ENCODE measurements at regions not wholly inside any gene's neighbourhood (a gene's known extent, or its start where the extent isn't known, plus 50 kb on each side); places are given as distances from the start of the nearest gene placed in this dataset.

DNA sequence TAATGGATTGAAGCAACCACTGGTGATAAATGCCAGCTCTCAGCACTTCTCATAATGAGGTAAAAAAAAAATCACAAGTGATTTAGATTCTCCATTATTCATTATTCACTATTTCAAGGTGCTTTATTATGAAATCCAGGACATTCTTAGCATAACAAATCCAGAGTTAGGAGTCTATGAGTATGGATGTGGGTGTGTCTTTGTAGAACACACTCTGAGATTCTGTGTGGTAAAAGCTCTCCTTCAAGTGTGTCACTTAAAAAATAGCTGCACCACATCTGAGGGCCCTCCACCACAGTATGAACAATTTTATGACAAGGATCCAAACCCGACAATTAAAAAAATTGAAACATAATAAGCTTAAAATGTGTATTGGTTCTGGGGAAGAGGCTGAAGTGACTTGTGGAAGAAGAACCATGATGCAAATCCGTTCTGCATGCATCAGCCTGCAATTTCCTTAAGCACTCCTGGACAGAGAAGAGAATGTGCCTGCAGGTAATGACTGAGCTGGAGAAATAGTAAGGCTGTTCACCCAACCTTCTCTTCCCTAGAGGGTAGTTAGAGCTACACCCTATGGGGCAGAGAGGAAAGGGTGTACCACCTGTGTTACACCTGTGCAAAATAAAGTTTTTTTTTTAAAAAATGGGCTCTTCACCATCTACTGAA is 488.5 kb upstream of the MGAT4C start:
- H3K4me3 Mint-ChIP-seq: no peak overlapping the region
- Histone ChIP-seq H4K20me1 (ENCODE audit: insufficient read depth, low read length) (no peaks in the 10 kb centered on the region), H3K27me3 (ENCODE audit: control insufficient read depth in 2 of 2, insufficient read depth in 2 of 2, low read length in 2 of 2) (no peaks in the 10 kb centered on the region), H3K36me3 (replicated peaks in 1 of 2; ENCODE audit: control insufficient read depth in 1 of 2, insufficient read depth in 2 of 2, low read length in 2 of 2) (no peaks in the 10 kb centered on the region), H3K4me3 (replicated peaks in 1 of 3; ENCODE audit: low read depth in 2 of 3, low read length in 3 of 3) (no peak overlapping the region), H3K4me2 (replicated peaks; ENCODE audit: extremely low read depth, low read length, poor library complexity, severe bottlenecking) (no peak overlapping the region), H3K27ac (ENCODE audit: low read depth in 1 of 2, low read length in 2 of 2) (no peak overlapping the region), H2AFZ (ENCODE audit: insufficient read depth, low read depth, low read length, poor library complexity, severe bottlenecking) (no peak overlapping the region), H3K9ac (ENCODE audit: insufficient read depth, low read length, poor library complexity, severe bottlenecking) (no peak overlapping the region), H3K79me2 (ENCODE audit: insufficient read depth, low read length) (no peaks in the 10 kb centered on the region), H3K4me1 (ENCODE audit: control insufficient read depth in 1 of 2, insufficient read depth in 2 of 2, low read length in 2 of 2) (no peaks in the 10 kb centered on the region), H3K9me3 (replicated peaks in 1 of 2; ENCODE audit: control insufficient read depth in 1 of 2, insufficient read depth in 1 of 2, low read length in 2 of 2) (no peaks in the 10 kb centered on the region)
- no peaks in the 10 kb centered on the region for H3K9me3 Mint-ChIP-seq
- DNase-seq: no peak
- no peak overlapping the region for H3K27ac Mint-ChIP-seq
- TF ChIP-seq, protein P1, sequence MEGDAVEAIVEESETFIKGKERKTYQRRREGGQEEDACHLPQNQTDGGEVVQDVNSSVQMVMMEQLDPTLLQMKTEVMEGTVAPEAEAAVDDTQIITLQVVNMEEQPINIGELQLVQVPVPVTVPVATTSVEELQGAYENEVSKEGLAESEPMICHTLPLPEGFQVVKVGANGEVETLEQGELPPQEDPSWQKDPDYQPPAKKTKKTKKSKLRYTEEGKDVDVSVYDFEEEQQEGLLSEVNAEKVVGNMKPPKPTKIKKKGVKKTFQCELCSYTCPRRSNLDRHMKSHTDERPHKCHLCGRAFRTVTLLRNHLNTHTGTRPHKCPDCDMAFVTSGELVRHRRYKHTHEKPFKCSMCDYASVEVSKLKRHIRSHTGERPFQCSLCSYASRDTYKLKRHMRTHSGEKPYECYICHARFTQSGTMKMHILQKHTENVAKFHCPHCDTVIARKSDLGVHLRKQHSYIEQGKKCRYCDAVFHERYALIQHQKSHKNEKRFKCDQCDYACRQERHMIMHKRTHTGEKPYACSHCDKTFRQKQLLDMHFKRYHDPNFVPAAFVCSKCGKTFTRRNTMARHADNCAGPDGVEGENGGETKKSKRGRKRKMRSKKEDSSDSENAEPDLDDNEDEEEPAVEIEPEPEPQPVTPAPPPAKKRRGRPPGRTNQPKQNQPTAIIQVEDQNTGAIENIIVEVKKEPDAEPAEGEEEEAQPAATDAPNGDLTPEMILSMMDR (IDR thresholded peaks at IDR 0.05): no peak
- intact Hi-C loops (cut with micrococcal nuclease): no loop called here
- WGBS (ENCODE audit: insufficient coverage): no CpG with 5 or more reads among the region's 2 CpGs
- H3K27me3 Mint-ChIP-seq (ENCODE audit: low read depth in 3 of 3): peaks cover 0 to 2% (median 0%) of the 10 kb centered on the region in 3 donors
- H3K36me3 Mint-ChIP-seq: no peaks in the 10 kb centered on the region
- no peaks in the 10 kb centered on the region for H3K4me1 Mint-ChIP-seq

DNA sequence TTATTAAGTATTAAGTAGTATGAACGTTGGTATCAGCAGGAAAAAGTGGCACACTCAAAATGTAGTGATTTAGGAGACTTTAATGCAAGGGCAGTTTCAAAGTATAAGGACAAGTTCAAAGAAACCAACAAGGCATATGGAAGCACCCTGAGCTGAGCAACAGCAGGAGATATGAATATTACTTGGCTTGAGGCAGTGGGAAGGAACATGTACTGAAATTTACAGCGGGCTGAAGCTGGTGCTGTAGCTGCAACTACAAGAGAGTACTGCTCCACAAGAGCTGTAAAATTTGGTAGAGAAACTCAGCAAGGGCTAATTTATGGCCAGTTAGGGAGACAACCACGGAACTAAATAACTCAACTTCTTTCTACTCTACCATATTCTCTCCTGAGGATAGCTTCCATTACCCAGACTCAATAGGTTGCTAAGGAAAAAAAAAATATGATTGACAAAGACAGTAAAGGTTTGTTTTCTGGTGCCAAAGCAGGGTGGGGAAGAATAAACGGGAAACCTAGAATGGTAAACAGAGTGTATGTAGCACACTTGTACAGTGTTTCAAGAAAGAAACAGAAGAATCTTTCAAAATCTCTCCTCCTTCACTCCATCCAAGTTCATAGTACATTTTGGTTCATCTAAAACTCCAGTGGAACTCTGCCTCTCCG is 487.8 kb upstream of the MGAT4C start:
- no peak overlapping the region for H2AFZ ChIP-seq (ENCODE audit: insufficient read depth, low read depth, low read length, poor library complexity, severe bottlenecking)
- Mint-ChIP-seq H3K4me1 (no peaks in the 10 kb centered on the region), H3K4me3 (no peak overlapping the region), H3K9me3 (no peaks in the 10 kb centered on the region), H3K27ac (no peak overlapping the region), H3K36me3 (no peaks in the 10 kb centered on the region), H3K27me3 (ENCODE audit: low read depth in 3 of 3) (peaks cover 0 to 2% (median 0%) of the 10 kb centered on the region in 3 donors)
- no peaks in the 10 kb centered on the region for H3K27me3 ChIP-seq (ENCODE audit: control insufficient read depth in 2 of 2, insufficient read depth in 2 of 2, low read length in 2 of 2)
- no peak overlapping the region for H3K4me3 ChIP-seq (replicated peaks in 1 of 3; ENCODE audit: low read depth in 2 of 3, low read length in 3 of 3)
- TF ChIP-seq, protein P1 (IDR thresholded peaks at IDR 0.05): no peak
- H3K36me3 ChIP-seq (replicated peaks in 1 of 2; ENCODE audit: control insufficient read depth in 1 of 2, insufficient read depth in 2 of 2, low read length in 2 of 2): no peaks in the 10 kb centered on the region
- 83% methylated on average over 2 of the region's 5 CpGs for WGBS (ENCODE audit: insufficient coverage)
- H3K9ac ChIP-seq (ENCODE audit: insufficient read depth, low read length, poor library complexity, severe bottlenecking): no peak overlapping the region
- no peaks in the 10 kb centered on the region for H3K79me2 ChIP-seq (ENCODE audit: insufficient read depth, low read length)
- H4K20me1 ChIP-seq (ENCODE audit: insufficient read depth, low read length): no peaks in the 10 kb centered on the region
- no peak for DNase-seq
- intact Hi-C loops (cut with micrococcal nuclease): no loop called here
- H3K27ac ChIP-seq (ENCODE audit: low read depth in 1 of 2, low read length in 2 of 2): no peak overlapping the region
- no peaks in the 10 kb centered on the region for H3K4me1 ChIP-seq (ENCODE audit: control insufficient read depth in 1 of 2, insufficient read depth in 2 of 2, low read length in 2 of 2)
- no peaks in the 10 kb centered on the region for H3K9me3 ChIP-seq (replicated peaks in 1 of 2; ENCODE audit: control insufficient read depth in 1 of 2, insufficient read depth in 1 of 2, low read length in 2 of 2)
- H3K4me2 ChIP-seq (replicated peaks; ENCODE audit: extremely low read depth, low read length, poor library complexity, severe bottlenecking): no peak overlapping the region

Measured in CD14-positive monocyte (primary cell).